Stimulated activated CD4-positive, alpha-beta T cell treated with anti-CD3 and anti-CD28 coated beads, Interleukin-4, amount 100 ng/mL, for 4 hours (primary cell): ENCODE measurements at regions not wholly inside any gene's neighbourhood (a gene's known extent, or its start where the extent isn't known, plus 50 kb on each side); places are given as distances from the start of the nearest gene placed in this dataset.
"Not testable (repeated sequence)": the region's sequence is repeated elsewhere in the genome, so short reads cannot be mapped to it uniquely, and the experiment has no call there.

ENCODE experiments used
- DNase-seq, 2 experiments: peaks; one replicate each; pipeline ENCODE4 v3.0.0-alpha.2; 2020

- peak; percentile 8 to 45 for DNase-seq
Observed at GRCh38 chrX:41009850-41010846, 75.1 kb upstream of the USP9X start.

DNA sequence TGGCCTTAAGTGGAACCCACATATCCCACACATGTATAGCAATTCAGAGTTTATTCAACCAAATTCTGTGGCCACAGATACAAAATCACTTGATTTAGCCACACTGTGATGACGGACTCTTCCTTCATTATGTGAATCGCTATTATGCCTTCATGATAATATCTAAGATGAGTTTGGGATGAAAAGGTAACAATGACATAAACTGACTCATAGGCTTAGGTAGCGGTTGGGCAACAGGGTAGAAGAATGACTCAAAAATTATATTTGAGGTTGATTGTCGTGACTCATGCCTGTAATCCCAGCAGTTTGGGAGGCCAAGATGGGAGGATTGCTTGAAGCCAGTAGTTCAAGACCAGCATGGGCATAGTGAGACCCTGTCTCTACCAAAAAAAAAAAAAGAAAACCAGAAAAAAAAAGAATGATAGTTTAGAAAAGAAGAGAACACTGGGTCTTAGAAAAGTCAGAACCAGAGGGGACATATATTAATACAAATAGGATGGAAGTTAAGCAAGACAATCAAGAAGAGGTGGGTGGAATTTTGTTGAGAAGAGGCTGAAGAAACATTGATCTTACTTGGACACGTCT lies 70.4 kb upstream of the USP9X start:
- DNase-seq: no peak

GRCh38 chrX:41017785-41018184 lies 67.5 kb upstream of the USP9X start:
- DNase-seq: not testable (repeated sequence)

- not testable (repeated sequence) for DNase-seq
Observed at GRCh38 chrX:41018391-41019040, 66.7 kb upstream of the USP9X start.

DNA sequence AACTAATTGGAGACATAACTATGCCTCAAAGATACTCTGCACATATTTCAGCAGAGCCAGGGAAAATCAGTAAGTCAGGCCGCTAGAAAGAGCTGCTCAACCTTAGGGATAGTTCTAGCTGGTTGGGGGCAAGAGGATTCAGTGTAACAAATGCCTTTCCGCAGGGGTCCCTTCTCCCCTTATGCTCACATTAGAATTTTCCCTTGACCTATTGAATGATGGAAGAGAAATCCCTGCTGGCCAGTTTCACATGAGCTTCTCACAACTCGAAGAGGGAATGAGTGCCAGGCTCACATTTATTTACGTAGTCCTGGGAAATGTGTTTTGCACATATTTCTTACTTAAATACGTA lies 66.2 kb upstream of the USP9X start:
- no peak for DNase-seq

- no peak for DNase-seq
Observed at GRCh38 chrX:41022566-41022965, 62.7 kb upstream of the USP9X start.

DNA sequence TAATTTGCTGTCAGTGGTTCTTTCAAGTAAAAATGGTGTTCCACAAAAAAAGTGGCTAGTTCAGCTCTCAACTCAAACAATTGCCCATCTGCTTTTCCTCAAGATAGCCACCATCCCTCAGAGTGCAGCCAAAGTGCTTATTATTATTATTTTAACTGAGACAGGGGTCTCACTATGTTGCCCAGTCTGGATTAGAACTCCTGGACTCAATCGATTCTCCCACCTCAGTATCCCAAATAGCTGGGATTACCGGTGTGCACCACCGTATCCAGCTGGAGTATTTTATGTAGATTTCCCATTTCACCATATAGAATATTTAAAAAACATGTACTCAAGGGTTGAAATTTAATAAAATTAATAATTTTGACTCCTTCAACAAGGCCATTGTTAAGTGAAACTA lies 62.1 kb upstream of the USP9X start:
- DNase-seq: no peak

GRCh38 chrX:41024335-41024734 lies 60.9 kb upstream of the USP9X start:
- DNase-seq: not testable (repeated sequence)

DNA sequence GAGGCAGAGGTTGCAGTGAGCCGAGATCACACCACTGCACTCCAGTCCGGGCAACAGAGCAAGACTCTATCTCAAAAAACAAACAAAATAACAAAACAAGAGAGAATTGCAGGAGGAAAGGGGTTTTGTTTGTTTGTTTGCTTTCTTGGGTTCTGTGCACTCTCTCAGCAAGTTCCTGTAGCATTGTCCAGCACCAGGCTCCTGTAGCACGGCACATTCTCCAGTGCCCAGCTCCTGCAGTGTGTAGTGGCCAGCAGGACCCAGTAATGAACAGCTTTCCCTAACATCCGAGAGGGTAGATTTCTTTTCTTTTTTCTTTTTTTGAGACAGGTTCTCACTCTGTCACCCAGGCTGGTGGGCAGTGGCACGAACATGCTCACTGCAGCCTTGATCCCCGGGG lies 60.5 kb upstream of the USP9X start:
- no peak for DNase-seq

DNA sequence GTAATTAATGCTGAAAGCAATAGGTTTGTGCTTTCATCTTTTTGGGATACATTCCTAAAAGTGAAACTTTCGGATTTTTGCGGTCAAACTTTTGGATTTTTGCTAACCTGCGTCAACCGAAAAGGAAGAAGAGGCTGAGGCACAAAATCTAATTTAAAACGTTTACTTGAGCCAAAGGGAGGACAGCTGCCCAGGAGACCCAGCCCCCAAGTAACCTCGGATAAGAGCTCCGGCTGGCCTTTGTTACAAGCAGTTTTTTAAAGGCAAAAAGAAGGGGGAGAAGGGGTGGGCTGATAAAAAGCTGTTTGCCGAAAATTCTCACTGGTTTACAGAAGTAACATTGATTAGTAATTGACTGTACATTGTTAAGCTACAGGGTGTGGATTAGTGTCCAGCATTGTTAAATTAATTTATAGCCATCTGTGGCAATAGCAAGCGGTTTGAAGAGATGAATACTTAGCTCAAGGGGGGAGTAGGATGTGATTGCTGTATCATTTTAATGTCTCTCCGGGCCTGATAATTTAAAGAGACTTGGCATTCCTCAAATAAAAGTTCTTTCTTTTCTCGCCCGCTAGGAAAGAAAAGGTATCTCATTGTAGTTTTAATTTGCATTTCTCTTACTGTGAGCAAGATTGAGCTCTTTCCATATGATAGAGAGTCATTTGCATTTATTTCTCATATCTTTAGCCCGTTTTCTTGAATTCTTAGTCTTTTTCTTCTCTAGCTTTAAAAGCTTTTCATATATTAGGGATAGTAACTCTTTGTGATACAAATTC lies 59.1 kb upstream of the USP9X start:
- DNase-seq: no peak

GRCh38 chrX:41026702-41027078 lies 58.6 kb upstream of the USP9X start:
- DNase-seq: no peak

DNA sequence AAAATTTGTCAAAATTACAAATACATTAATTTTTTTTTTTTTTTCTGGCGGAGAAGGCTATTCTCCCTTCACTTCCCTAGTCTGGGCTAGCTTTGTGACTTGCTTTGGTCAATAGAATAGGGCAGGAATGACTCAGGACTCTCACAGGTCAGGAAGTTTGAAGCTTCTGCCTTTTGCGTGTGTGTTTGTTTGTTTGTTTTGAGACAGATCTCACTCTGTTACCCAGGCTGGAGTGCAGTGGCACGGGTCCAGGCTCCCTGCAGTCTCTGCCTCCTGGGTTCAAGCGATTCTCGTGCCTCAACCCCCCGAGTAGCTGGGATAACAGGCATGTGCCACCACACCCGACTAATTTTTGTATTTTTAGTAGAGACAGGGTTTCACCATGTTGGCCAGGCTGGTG lies 55.9 kb upstream of the USP9X start:
- no peak for DNase-seq

DNA sequence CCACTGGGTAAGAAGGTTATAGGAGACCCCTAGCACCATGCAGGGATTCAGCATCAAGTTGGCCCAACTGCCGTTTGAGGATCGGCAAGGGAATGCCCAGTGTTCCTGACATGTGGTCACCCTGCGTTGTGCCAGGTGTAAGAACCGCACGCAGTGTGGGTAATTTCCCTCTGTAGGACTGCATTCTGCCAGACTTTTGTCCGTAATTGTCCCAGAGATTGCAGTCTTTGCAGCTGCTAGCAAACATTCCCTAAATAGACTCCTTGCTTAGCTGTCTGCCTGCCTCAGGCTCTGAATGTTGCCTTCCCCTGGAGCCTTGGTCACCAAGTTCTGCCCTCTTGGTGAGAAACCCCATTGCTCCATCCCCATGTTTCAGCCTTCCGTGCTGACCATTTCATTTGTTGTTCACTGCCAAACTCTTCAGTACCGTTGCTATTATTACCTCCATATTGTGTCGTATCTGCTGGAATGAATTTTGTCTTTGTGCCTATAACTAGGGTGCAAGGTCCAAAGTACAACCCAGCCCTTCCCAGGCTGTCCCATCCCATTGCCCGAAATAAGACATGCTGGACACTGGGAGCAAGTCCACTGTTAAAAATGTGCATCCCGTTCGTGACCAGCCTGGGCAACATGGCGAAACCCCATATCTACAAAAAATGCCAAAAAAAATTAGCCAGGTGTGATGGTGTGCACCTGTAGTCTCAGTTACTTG lies 53.8 kb upstream of the USP9X start:
- no peak for DNase-seq

- no peak for DNase-seq
Observed at GRCh38 chrX:41033299-41033698, 51.9 kb upstream of the USP9X start.

DNA sequence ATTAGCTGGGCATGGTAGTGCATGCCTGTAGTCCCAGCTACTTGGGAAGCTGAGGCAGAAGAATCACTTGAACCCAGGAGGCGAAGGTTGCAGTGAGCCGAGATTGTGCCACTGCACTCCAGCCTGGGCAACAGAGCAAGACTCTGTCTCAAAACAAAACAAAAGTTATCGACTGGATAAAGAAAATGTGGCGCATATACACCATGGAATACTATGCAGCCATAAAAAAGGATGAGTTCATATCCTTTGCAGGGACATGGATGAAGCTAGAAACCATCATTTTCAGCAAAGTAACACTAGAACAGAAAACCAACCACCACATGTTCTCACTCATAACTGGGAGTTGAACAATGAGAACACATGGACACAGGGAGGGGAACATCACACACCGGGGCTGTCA lies 50.3 kb upstream of the USP9X start:
- not testable (repeated sequence) for DNase-seq
